NCI-H1436 (cell line): ENCODE measurements at regions not wholly inside any gene's neighbourhood (a gene's known extent, or its start where the extent isn't known, plus 50 kb on each side); places are given as distances from the start of the nearest gene placed in this dataset.

ENCODE experiments used
- DNase-seq: peaks from one replicate; lab custom pipeline; 2025; lab: John Stamatoyannopoulos, UW

- DNase-seq, result no peak
Observed at GRCh38 chr9:89696780-89697179, 92.0 kb downstream of the GADD45G start.

- no peak for DNase-seq
Observed at GRCh38 chr9:89697553-89697952, 92.7 kb downstream of the GADD45G start.

- DNase-seq, result no peak
Observed at GRCh38 chr9:89698411-89699005, 93.7 kb downstream of the GADD45G start.

DNA sequence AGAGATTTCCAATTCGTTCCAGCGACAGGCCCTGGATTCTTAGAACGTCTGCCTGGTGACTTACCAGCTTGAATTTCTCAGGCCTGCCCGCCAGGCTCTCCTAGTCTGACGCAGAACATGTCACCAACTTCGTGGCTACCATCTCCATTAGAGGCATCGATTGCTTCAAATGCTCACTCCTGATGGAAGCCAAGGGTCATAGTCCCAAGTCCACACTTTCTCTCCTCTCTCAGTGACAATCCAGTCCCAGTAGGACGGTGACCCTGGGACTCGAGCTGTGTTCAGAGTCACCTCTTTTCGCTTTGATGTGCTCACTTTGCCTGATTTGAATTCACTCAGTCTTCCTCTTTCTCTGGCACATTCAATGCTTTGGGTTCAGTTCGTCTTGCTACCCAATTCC, 94.8 kb downstream of the GADD45G start:
- no peak for DNase-seq

GRCh38 chr9:89701221-89701798, 96.5 kb downstream of the GADD45G start:
- DNase-seq, result no peak

DNA sequence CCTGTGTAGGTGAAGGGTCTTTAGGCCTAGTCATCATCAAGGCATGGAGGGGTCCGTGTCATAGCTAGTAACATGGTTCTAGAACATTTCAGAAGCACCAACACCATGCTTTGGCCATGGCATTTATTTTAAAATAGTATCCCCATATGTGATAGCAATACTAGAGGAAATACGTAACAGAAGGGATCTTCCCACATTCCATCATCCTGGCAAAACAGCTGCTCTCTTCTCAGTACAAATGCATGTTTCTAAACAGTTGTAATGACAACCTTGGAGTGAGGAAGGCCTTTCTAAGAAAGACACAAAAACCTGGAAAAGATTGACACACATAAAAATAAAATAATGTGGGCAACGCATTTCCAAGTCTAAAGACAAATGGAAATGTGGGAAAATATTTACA, 97.6 kb downstream of the GADD45G start:
- no peak for DNase-seq

DNA sequence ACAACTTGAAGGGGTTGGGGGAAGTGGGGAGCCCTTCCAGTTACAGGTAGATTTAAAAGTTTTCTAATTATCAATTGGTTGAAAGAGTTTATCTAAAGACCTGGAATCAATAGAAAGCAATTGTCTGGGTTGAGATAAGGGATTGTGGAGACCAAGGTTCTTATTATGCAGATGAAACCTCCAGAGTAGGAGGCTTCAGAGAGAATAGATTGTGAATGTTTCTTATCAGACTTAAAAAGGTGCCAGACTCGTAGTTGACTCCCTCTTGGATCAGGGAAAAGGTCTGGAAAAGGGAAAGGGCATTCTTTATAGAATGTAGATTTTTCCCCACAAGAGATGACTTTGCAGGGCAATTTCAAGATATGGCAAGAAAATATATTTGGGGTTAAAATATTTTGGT, 100.8 kb downstream of the GADD45G start:
- DNase-seq, result no peak

GRCh38 chr9:89706086-89706485, 101.3 kb downstream of the GADD45G start:
- no peak for DNase-seq

GRCh38 chr9:89706731-89707191, 101.9 kb downstream of the GADD45G start:
- DNase-seq, result no peak

- no peak for DNase-seq
Observed at GRCh38 chr9:89710697-89711096, 105.9 kb downstream of the GADD45G start.

DNA sequence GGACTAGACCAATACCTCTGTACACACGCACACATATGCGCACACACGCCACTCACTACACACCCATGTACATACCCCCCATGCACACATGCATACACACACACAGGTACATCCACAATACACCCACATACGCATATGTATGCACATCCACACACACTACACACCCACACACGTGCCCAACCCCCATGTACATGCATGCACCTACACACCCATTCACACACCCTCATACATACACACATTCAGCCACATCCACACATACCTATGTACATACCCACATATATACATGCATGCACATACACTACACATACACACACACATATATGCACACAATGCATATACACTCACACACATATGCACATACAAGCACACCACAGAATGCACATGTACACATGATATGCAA, 107.1 kb downstream of the GADD45G start:
- DNase-seq, result no peak

DNA sequence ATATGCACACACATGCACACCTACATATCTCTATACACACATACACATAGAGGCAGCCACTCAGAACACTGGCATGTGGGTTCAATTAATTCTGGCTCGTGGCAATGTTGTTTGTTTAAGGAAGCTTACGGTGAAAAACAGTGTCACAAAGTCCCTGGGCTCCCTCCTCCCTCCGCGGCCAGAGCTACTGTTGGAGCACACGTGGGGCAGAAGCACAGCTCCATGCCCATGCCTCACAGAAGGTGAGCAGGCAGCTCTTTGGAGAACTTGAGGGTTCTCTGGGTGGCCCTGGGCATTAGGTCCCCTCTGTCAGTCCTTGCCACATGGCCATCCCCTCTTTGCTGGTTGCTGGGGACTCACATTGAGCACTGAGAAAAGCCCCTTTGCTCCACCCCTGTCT, 107.5 kb downstream of the GADD45G start:
- no peak for DNase-seq

- DNase-seq, result no peak
Observed at GRCh38 chr9:89714321-89714720, 109.5 kb downstream of the GADD45G start.

DNA sequence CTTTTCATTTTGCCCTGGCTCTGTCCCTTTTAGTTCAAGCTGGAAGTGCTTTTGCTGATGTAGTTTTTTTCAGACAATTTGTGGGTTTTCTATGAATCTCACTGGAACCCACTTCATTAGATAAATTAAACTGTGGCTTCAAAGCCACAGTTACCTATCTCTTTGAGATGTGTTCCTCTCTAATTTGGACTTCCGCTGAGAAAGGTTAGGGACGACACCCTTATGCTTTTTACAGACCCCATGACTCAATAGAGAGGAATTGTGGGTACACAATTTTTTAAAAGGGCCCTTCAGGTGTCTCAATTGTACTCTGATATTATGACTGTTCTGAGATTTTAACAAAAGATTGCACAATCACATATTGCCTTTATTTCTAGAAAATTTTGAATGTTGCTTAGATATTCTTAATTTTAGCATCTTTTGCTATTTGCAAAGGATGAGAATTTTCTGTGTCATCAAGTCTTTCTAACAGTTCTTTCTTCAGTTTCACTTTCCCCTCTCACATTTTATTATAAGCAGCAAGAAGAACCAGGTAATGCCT, 110.6 kb downstream of the GADD45G start:
- DNase-seq, result no peak

DNA sequence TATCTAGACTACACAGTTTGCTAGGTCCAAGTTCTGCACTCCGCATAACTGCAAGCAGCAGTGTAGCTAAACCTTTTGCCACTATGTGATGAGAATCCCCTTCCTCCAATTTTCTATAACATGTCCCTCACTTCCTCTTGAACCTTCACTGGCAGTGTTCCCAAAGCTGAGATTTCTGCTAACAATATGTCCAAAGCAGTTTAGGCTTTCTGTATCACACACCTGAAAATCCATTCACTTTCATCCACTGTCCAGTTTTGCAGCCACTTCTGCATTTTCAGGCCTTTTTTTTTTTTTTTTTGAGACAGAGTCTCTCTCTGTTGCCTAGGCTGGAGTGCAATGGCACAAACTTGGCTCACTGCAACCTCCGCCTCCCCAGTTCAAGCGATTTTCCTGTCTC, 111.1 kb downstream of the GADD45G start:
- DNase-seq, result no peak

DNA sequence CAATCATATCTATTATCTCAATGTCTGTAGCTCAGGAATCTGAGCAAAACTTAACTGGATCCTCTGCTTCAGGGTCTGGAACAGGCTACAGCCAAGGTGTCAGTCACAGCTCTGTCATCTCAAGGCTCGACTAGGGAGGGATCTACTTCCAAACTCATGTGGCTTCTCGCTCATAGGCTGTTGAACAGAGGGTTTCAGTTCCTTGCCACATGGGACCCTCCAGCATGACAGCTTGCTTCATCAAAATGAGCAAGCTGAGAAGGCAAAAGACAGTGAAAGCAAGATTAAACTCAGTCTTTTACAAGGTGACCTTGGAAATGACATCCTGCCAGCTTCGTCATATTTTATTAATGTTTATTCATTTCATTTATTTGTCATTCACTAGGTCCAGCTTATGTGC, 111.7 kb downstream of the GADD45G start:
- no peak for DNase-seq

DNA sequence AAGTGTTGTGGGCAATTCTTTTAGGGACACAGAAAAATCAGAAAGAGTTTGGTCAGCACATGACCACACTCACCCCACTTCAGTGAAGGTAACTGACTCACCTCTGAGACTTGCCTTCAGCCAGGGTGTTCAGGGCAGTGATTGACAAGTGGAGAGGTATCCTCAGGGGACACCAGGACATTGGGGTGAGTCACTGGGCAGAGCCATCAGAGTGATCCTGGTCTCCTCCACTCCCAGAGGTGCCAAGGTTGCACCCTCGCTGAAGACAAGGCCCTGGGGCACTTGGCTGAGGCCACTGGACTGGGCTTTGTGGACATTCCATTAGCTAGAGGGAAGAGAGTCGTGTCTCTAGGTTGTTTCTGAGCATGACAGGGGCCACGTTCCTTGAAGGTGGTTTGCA, 113.4 kb downstream of the GADD45G start:
- no peak for DNase-seq

DNA sequence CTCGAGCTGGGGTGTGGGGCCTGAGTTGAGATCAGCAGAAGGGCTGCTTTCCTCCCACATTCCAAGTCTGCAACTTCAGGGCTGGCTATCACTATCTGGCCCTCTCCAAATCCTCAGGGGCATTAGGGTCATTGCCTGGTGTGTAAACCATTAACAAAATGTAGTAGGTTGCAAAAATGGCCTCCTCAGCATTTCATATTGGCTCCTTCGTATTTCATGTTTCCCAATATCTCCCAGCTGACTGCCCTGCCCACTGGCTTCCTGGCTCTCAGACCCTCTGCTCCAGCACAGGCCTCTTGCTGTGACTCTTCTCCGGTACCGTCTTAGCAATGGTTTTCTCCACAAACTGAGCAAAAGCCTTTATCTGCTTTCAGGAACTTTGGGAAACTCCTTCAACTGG, 113.8 kb downstream of the GADD45G start:
- no peak for DNase-seq

DNA sequence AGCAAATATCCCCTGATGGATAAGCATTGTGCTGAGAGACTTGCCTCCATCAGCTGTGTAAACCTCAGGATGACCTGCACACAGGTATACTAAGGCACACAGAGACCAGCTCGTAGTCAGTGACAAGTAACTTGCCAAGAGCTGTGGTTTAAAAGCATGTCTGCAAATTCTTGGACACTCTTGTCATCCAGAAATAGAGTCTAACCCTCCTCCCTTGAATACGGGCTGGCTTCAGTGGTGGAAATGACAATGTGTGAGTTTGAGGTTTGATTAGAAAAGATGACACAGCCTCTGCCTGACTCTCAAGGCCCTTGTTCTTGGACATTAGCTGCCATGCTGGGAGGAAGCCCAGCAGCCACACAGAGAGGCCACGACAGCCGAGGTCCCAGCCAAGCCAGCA, 114.4 kb downstream of the GADD45G start:
- no peak for DNase-seq

DNA sequence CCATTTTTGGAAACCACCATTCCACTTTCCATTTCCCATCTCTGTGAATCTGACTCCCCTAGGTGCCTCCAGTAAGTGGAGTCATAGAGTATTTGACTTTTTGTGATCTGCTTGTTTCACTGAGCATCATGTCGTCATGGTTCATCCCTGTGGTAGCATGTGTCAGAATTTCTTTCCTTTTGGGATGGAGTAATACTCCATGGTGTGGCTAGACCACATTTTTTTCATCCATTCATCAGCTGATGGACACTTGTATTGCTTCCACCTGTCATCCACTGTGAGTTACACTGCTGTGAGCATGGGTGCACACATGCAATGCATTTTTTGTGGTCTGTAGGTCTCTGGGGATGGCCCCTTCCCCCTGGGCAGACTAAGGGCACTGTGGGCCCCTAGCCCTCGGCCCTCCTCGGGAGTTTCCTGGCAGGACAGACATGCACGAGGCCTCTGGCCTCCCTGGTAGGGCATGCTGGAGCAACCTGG, 115.9 kb downstream of the GADD45G start:
- no peak for DNase-seq

DNA sequence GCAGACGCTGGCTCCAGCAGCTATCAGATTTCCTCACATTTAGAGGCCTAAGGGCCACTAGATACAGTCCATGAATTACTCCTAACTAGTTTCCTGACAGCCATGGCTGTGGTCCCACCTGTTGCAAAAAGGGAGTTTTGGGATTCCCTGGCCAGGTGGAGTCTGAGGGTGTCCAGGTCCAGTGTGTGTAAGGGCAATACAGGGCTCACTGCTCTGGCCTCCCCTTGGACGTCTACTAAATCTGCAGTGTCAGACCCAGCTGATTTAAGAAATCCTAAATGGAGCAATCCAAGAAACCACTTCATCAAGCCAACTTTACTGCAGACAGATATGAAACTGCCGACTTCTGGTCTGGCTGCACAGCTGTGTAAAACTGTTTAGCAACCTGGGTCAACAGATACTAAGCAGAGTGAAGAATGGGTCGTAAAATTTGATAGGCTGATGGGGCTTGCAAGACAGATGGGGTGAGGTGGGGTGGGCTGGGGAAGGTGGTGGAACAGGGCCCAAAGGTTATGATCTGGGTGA, 116.4 kb downstream of the GADD45G start:
- no peak for DNase-seq

DNA sequence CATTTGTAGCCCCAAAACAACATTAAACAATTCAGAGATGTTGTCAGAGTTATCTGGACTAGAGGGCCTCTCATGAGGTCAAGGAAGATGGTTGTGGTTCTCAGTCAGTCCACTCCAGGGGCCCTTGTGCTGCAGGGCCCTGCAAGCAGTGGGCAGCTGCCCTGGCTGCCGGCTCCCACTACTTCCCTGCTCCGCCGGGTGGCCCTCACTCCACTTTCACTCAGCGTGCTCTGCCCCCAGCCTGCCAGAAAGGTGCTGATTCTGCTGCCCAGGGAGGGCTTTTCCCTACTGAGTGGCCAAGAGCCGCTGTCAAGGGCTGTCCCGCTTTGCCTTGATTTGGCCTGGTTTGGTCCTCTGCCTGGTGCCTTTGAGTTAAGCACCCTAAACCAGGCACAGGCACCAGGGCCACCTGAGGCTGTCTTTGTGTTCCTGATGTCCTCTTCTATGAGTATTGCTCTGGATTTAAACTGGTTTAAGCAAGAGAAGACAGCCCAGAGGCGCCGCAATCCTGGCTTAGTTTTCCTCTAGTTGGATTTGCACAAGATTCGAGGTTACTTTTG, 117.2 kb downstream of the GADD45G start:
- DNase-seq, result no peak

GRCh38 chr9:89722712-89723111, 117.9 kb downstream of the GADD45G start:
- DNase-seq, result no peak
